Liver (tissue), 8 donors: ENCODE measurements at regions not wholly inside any gene's neighbourhood (a gene's known extent, or its start where the extent isn't known, plus 50 kb on each side); places are given as distances from the start of the nearest gene placed in this dataset.

ENCODE experiments used
- DNase-seq: peaks from one replicate; pipeline ENCODE4 v3.0.0-alpha.2; 2017; ENCODE audit warnings: low spot score
- H3K27ac ChIP-seq, 2 donors: one replicate each; pipeline ENCODE4 v1.7.0; 2013; ENCODE audit warnings: inconsistent platforms in 2 of 2, low read length in 2 of 2, control low read depth in 1 of 2, low read depth in 1 of 2, mild to moderate bottlenecking in 1 of 2
- H3K27me3 ChIP-seq, 4 donors: one replicate each; pipeline versions ENCODE4 v1.6.1 to v1.7.0; 2013; ENCODE audit warnings: low read length in 3 of 4, inconsistent platforms in 1 of 4, mild to moderate bottlenecking in 1 of 4, moderate library complexity in 1 of 4; ENCODE audit not compliant: control insufficient read depth in 4 of 4, insufficient read depth in 4 of 4
- H3K36me3 ChIP-seq, 4 donors: one replicate each; pipeline versions ENCODE4 v1.6.1 to v1.7.0; 2013; ENCODE audit warnings: low read length in 3 of 4, mild to moderate bottlenecking in 3 of 4, low read depth in 1 of 4, moderate library complexity in 1 of 4; ENCODE audit not compliant: control insufficient read depth in 4 of 4, insufficient read depth in 3 of 4
- H3K4me1 ChIP-seq, 4 donors: one replicate each; pipeline versions ENCODE4 v1.6.1 to v1.7.0; 2013; ENCODE audit warnings: low read length in 3 of 4, mild to moderate bottlenecking in 3 of 4, moderate library complexity in 1 of 4; ENCODE audit not compliant: control insufficient read depth in 4 of 4, insufficient read depth in 4 of 4
- H3K4me3 ChIP-seq, 3 donors: one replicate each; pipeline versions ENCODE4 v1.6.1 to v1.7.0; 2013; ENCODE audit warnings: low read length in 3 of 3, control low read depth in 1 of 3, low read depth in 1 of 3, mild to moderate bottlenecking in 1 of 3
- H3K9ac ChIP-seq, 2 donors: one replicate each; pipeline ENCODE4 v1.7.0; 2013; ENCODE audit warnings: low read length in 2 of 2, mild to moderate bottlenecking in 2 of 2, moderate library complexity in 2 of 2, control low read depth in 1 of 2, low read depth in 1 of 2
- H3K9me3 ChIP-seq, 4 donors: one replicate each; pipeline versions ENCODE4 v1.6.1 to v1.7.0; 2013; ENCODE audit warnings: low read length in 3 of 4; ENCODE audit not compliant: control insufficient read depth in 4 of 4
- ATF3 ChIP-seq: IDR thresholded peaks from 2 replicates; pipeline ENCODE4 v1.6.1; 2016; ENCODE audit warnings: antibody characterized with exemption
- CTCF ChIP-seq: fragments of 150-350 bp; IDR thresholded peaks from 2 replicates; pipeline ENCODE4 v1.5.1; 2017; ENCODE audit warnings: improper control_type of control experiment, low read depth, low read length; ENCODE audit not compliant: missing input control
- FOXA1 ChIP-seq: IDR thresholded peaks from 2 replicates; pipeline ENCODE4 v1.6.1; 2016; ENCODE audit warnings: antibody characterized with exemption
- GABPA ChIP-seq, 2 donors: IDR thresholded peaks in 1 of 2; conservative IDR thresholded peaks in 1 of 2; 2 replicates each; pipeline ENCODE4 v1.6.1; 2016; ENCODE audit warnings: antibody characterized with exemption in 2 of 2, mild to moderate bottlenecking in 1 of 2, moderate library complexity in 1 of 2
- HNF4A ChIP-seq, 2 donors: conservative IDR thresholded peaks; 2 replicates each; pipeline ENCODE4 v1.6.1; 2016; ENCODE audit warnings: antibody characterized with exemption in 2 of 2, mild to moderate bottlenecking in 2 of 2
- HNF4G ChIP-seq: IDR thresholded peaks from 2 replicates; pipeline ENCODE4 v1.6.1; 2016; ENCODE audit warnings: antibody characterized with exemption
- JUND ChIP-seq, 2 donors: IDR thresholded peaks; 2 replicates each; pipeline ENCODE4 v1.6.1; 2016; ENCODE audit warnings: antibody characterized with exemption in 2 of 2
- NR2F2 ChIP-seq: IDR thresholded peaks from 2 replicates; pipeline ENCODE4 v1.6.1; 2016; ENCODE audit warnings: antibody characterized with exemption
- RAD21 ChIP-seq, 2 donors: IDR thresholded peaks; 2 replicates each; pipeline ENCODE4 v1.6.1; 2016; ENCODE audit warnings: antibody characterized with exemption in 2 of 2, mild to moderate bottlenecking in 2 of 2
- REST ChIP-seq: IDR thresholded peaks from 2 replicates; pipeline ENCODE4 v1.6.1; 2016; ENCODE audit warnings: antibody characterized with exemption, mild to moderate bottlenecking
- RXRA ChIP-seq, 2 donors: IDR thresholded peaks; 2 replicates each; pipeline ENCODE4 v1.6.1; 2017 to 2018; ENCODE audit warnings: antibody characterized with exemption in 2 of 2, mild to moderate bottlenecking in 1 of 2
- SP1 ChIP-seq: IDR thresholded peaks from 2 replicates; pipeline ENCODE4 v1.6.1; 2018; ENCODE audit warnings: antibody characterized with exemption, mild to moderate bottlenecking
- TAF1 ChIP-seq: conservative IDR thresholded peaks from 2 replicates; pipeline ENCODE4 v1.6.1; 2016; ENCODE audit warnings: antibody characterized with exemption, mild to moderate bottlenecking
- YY1 ChIP-seq: IDR thresholded peaks from 2 replicates; pipeline ENCODE4 v1.6.1; 2016; ENCODE audit warnings: antibody characterized with exemption, mild to moderate bottlenecking
- ZBTB33 ChIP-seq: IDR thresholded peaks from 2 replicates; pipeline ENCODE4 v1.6.1; 2016; ENCODE audit warnings: antibody characterized with exemption
- WGBS: extraction: QIAGEN DNeasy Blood & Tissue Kit; methylation state at CpG from one replicate; pipeline ENCODE4 v1.1.7; 2013; 5-methylcytosine and 5-hydroxymethylcytosine counted together
- TF ChIP-seq, protein P1 (sequence below): IDR thresholded peaks from 2 replicates; pipeline ENCODE4 v1.6.1; 2016; ENCODE audit warnings: antibody characterized with exemption
- donor health status: healthy.
- donor health status: healthy.
- donor health status: healthy.
- donor health status: healthy.
- donor health status: healthy.

DNA sequence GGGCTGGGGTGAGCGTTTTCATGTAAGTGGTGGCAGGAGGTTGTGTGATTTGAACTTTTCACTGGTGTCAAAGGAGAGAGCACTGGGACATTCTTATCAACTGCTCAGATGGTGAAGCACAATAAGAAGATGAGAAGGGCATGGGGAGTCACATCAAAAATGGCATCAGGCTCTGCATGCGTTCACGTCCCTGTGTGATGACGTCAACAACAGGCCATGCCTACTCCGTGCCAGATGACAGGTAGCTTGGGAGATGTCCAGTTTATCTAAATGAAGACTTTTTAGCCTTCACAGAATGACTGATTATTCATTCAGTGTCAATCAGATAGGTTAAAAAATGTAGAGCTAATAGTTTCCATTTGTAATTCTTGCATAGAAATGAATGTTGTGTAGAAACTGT, 264.3 kb upstream of the POM121L12 start:
- Histone ChIP-seq H3K36me3 (no peaks in the 10 kb centered on the region), H3K27me3 (no peaks in the 10 kb centered on the region), H3K4me3 (no peak overlapping the region), H3K27ac (no peak overlapping the region), H3K9ac (no peak overlapping the region), H3K9me3 (no peaks in the 10 kb centered on the region), H3K4me1 (no peaks in the 10 kb centered on the region)
- DNase-seq: no peak
- 75% methylated on average over 5 of the region's 5 CpGs for WGBS
- TF ChIP-seq CTCF (no peak), ATF3 (no peak), FOXA1 (no peak), RXRA (IDR thresholded peaks at IDR 0.05) (no peak), JUND (IDR thresholded peaks at IDR 0.05) (no peak), SP1 (no peak), HNF4G (no peak), NR2F2 (no peak), GABPA (IDR thresholded peaks at IDR 0.05 in 1 of 2, conservative IDR thresholded peaks at IDR 0.05 in 1 of 2) (no peak), TAF1 (no peak), HNF4A (conservative IDR thresholded peaks at IDR 0.05) (no peak), REST (no peak), ZBTB33 (no peak), YY1 (no peak), RAD21 (IDR thresholded peaks at IDR 0.05) (no peak)

DNA sequence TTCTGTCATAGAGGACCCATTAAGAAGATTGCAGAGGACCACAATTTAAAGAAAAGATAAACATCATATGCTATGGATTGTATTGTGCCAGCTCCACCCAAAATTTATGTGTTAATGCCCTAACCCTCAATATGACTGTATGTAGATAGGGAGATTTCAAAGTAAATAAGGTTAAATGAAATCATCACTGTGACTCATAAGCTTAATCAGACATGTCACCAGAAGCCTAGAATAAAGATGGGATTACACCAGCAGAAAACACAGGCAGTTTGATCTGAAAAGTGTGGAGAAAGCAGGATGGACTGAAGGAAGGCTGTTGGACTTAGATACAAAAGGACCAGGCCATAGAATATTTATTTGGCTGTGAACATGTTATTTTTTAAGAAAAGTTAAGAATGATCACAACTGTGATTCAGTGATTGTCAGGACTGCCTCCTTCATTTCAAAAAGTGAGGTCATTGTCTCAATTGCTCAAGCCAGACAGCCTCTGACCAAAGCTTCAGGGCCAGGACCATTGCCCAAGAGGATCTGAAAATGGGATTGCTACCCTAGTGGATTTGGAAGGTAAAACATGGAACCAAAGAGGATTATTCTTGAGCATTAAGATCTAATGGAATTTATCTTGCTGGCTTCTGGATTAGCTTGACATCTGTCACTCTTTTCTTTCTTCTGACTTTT, 270.8 kb upstream of the POM121L12 start:
- no peak overlapping the region for H3K9ac ChIP-seq
- H3K27ac ChIP-seq: no peak overlapping the region
- no peak for TF ChIP-seq ATF3
- no peak for TF ChIP-seq JUND (IDR thresholded peaks at IDR 0.05)
- TF ChIP-seq SP1: no peak
- TF ChIP-seq RAD21 (IDR thresholded peaks at IDR 0.05): no peak
- TF ChIP-seq, protein P1, sequence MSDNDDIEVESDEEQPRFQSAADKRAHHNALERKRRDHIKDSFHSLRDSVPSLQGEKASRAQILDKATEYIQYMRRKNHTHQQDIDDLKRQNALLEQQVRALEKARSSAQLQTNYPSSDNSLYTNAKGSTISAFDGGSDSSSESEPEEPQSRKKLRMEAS: no peak
- no peak for TF ChIP-seq ZBTB33
- TF ChIP-seq CTCF: no peak
- no peak for TF ChIP-seq TAF1
- TF ChIP-seq NR2F2: no peak
- TF ChIP-seq HNF4G: no peak
- H3K27me3 ChIP-seq: no peaks in the 10 kb centered on the region
- no peak for DNase-seq
- H3K9me3 ChIP-seq: no peaks in the 10 kb centered on the region
- H3K4me1 ChIP-seq: no peaks in the 10 kb centered on the region
- H3K36me3 ChIP-seq: no peaks in the 10 kb centered on the region
- no peak overlapping the region for H3K4me3 ChIP-seq
